Stomach (tissue), 4 donors: ENCODE measurements at regions not wholly inside any gene's neighbourhood (a gene's known extent, or its start where the extent isn't known, plus 50 kb on each side); places are given as distances from the start of the nearest gene placed in this dataset.

Source experiments
- EP300 ChIP-seq: sonication (generic); formaldehyde crosslinking; IDR thresholded peaks from one replicate; pipeline ENCODE4 v1.6.1; 2017; ENCODE audit warnings: antibody characterized with exemption
- POLR2A ChIP-seq, 4 donors: fragments of 450-650 bp; IDR thresholded peaks; one replicate each; pipeline ENCODE4 v1.6.1; 2016; ENCODE audit warnings: antibody characterized with exemption in 4 of 4, control low read depth in 2 of 4, mild to moderate bottlenecking in 1 of 4, moderate library complexity in 1 of 4

DNA sequence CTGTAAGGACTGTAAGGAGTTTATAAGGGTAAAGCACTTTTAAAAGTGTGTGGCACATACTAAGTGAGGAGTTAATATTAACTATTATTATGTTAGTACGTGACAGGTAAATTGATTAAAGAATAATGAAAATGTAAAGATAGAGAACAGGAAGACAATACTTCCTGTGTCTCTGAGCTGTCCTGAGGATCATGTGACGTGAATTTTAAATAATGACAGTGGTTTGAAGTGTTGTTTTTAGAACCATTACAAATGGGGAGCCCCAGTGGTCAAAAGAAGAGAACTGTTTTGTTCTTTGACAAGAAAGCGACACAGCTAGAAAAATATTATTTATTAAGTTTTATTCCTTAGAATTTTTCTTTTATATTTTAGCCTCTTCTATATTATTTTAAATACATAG is 241.2 kb upstream of the STARD13 start:
- TF ChIP-seq POLR2A (IDR thresholded peaks at IDR 0.05) (no peak), EP300 (no peak)
